Breast epithelium (tissue), 4 donors: ENCODE measurements at regions not wholly inside any gene's neighbourhood (a gene's known extent, or its start where the extent isn't known, plus 50 kb on each side); places are given as distances from the start of the nearest gene placed in this dataset.

Experiments
- DNase-seq, 2 donors: peaks; one replicate each; pipeline ENCODE4 v3.0.0-alpha.2; 2019; ENCODE audit warnings: low spot score in 2 of 2
- H3K27ac ChIP-seq, 2 donors: fragments of 200-600 bp; sonication (generic) in 1 of 2; one replicate each; pipeline ENCODE4 v1.5.1; 2016 to 2019; ENCODE audit warnings: mild to moderate bottlenecking in 1 of 2
- H3K27me3 ChIP-seq, 2 donors: fragments of 200-600 bp; sonication (generic) in 1 of 2; one replicate each; pipeline versions ENCODE4 v1.5.1 to v1.6.0; 2017 to 2019; ENCODE audit warnings: control low read depth in 1 of 2, mild to moderate bottlenecking in 1 of 2
- H3K36me3 ChIP-seq: fragments of 200-600 bp; one replicate; pipeline ENCODE4 v1.5.1; 2019
- H3K4me1 ChIP-seq, 2 donors: fragments of 200-600 bp; sonication (generic); one replicate each; pipeline ENCODE4 v1.5.1; 2016 to 2019; ENCODE audit warnings: control low read depth in 1 of 2
- H3K4me3 ChIP-seq, 3 donors: fragments of 200-600 bp; sonication (generic); 1 replicate in 2 of 3; 2 replicates in 1 of 3; pipeline ENCODE4 v1.5.1; 2016 to 2019; ENCODE audit warnings: mild to moderate bottlenecking in 3 of 3, moderate library complexity in 2 of 3
- H3K9me3 ChIP-seq, 2 donors: fragments of 200-600 bp; sonication (generic) in 1 of 2; one replicate each; pipeline ENCODE4 v1.5.1; 2016 to 2019; ENCODE audit warnings: control low read depth in 1 of 2
- POLR2A ChIP-seq: fragments of 450-650 bp; IDR thresholded peaks from one replicate; pipeline ENCODE4 v1.6.1; 2016; ENCODE audit warnings: antibody characterized with exemption, mild to moderate bottlenecking, moderate library complexity
- POLR2AphosphoS5 ChIP-seq, 3 donors: sonication (generic); formaldehyde crosslinking; IDR thresholded peaks; one replicate each; pipeline ENCODE4 v1.6.1; 2017; ENCODE audit warnings: antibody characterized with exemption in 3 of 3
- intact Hi-C: fragments of 100-400 bp; cut with DNase I; formaldehyde crosslinking; loops from one replicate; pipeline ENCODE4 v1.15.1; 2023; ENCODE audit warnings: low total_unique reads
- TF ChIP-seq, protein P1 (sequence below), 3 donors: fragments of 450-650 bp; IDR thresholded peaks; one replicate each; pipeline ENCODE4 v1.5.1; 2016 to 2017; ENCODE audit warnings: antibody characterized with exemption in 3 of 3, mild to moderate bottlenecking in 3 of 3, moderate library complexity in 3 of 3

DNA sequence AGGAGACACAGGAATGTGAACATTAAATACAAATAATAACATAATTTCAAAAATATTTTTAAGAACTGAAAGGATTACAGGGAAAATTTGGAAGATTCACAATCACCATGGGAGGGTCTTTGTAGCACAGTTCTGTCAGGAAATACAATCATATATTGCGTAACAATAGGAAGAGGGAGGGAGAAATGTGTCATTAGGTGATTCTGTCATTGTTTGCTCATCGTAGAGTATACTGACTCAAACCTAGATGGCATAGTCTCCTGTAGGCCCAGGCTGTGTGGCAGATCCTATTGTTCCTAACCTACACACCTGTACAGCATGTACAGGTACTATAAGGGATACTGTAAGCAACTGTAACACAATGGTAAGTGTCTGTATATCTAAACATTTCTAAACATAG is 330.4 kb downstream of the BRD1 start:
- TF ChIP-seq POLR2AphosphoS5 (IDR thresholded peaks at IDR 0.05) = no peak
- Histone ChIP-seq H3K36me3 (no peaks in the 10 kb centered on the region), H3K9me3 (peaks cover 0 to 7% of the 10 kb centered on the region in 2 donors), H3K27me3 (no peaks in the 10 kb centered on the region), H3K4me3 (no peak overlapping the region), H3K27ac (no peak overlapping the region), H3K4me1 (no peaks in the 10 kb centered on the region)
- intact Hi-C loops = no loop called here
- DNase-seq = no peak

DNA sequence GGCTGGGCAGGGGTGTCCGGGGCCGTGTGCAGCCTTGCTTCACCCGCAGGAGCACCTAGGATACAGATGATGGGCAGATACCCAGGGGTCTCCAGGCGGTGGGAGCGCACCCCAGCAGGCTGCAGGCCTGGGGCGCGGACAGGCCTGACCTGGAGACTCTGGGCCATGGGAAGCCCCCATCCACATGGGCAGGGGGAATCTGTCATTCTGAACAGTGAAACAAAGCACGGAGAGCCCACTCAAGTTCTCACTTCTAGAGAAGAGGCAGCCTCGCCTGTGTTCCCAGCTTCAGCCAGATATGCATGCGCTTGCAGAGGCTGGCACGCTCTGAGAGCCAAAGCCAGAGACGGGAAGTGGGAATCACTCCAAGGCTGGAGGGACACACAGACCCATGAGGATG is 333.1 kb downstream of the BRD1 start:
- TF ChIP-seq POLR2AphosphoS5 (IDR thresholded peaks at IDR 0.05) = no peak
- TF ChIP-seq, protein P1, sequence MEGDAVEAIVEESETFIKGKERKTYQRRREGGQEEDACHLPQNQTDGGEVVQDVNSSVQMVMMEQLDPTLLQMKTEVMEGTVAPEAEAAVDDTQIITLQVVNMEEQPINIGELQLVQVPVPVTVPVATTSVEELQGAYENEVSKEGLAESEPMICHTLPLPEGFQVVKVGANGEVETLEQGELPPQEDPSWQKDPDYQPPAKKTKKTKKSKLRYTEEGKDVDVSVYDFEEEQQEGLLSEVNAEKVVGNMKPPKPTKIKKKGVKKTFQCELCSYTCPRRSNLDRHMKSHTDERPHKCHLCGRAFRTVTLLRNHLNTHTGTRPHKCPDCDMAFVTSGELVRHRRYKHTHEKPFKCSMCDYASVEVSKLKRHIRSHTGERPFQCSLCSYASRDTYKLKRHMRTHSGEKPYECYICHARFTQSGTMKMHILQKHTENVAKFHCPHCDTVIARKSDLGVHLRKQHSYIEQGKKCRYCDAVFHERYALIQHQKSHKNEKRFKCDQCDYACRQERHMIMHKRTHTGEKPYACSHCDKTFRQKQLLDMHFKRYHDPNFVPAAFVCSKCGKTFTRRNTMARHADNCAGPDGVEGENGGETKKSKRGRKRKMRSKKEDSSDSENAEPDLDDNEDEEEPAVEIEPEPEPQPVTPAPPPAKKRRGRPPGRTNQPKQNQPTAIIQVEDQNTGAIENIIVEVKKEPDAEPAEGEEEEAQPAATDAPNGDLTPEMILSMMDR (IDR thresholded peaks at IDR 0.05) = no peak
- TF ChIP-seq POLR2A = no peak
- DNase-seq = no peak
- Histone ChIP-seq H3K4me3 (no peak overlapping the region), H3K9me3 (peaks cover 0 to 7% of the 10 kb centered on the region in 2 donors), H3K4me1 (no peaks in the 10 kb centered on the region), H3K27me3 (peaks cover 0 to 6% of the 10 kb centered on the region in 2 donors), H3K36me3 (no peaks in the 10 kb centered on the region), H3K27ac (no peak overlapping the region)
- intact Hi-C loops = no loop called here

DNA sequence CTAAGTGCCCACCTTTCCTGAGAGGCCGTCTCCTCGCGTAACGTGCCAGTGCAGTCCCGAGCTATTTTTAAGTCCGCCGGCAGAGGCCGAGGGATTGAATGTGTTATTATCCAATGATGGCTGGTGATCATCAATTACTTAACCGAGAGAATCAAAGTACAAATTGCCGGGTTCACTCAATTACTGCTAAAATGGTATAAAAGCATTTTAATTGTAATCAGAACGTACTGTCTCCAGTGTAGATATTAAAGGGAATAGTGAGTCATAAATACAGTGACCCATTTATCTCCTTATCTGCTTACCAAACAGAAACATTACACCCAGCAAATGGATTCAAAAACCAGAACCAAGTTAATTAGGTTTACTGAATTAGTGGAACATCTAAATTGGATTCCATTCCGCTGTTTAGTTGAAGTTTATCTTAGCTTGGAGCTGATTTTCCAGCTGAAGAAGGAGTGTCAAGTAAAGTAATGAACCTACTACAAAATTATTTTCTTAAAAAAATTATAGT is 334.9 kb downstream of the BRD1 start:
- peaks cover 0 to 6% of the 10 kb centered on the region in 2 donors for H3K27me3 ChIP-seq
- H3K36me3 ChIP-seq = no peaks in the 10 kb centered on the region
- H3K4me1 ChIP-seq = no peaks in the 10 kb centered on the region
- TF ChIP-seq, protein P1 (IDR thresholded peaks at IDR 0.05) = no peak
- TF ChIP-seq POLR2AphosphoS5 (IDR thresholded peaks at IDR 0.05) (no peak), POLR2A (no peak)
- H3K27ac ChIP-seq = no peak overlapping the region
- intact Hi-C loops = no loop called here
- H3K4me3 ChIP-seq = no peak overlapping the region
- peaks cover 0 to 6% of the 10 kb centered on the region in 2 donors for H3K9me3 ChIP-seq
- DNase-seq = no peak

DNA sequence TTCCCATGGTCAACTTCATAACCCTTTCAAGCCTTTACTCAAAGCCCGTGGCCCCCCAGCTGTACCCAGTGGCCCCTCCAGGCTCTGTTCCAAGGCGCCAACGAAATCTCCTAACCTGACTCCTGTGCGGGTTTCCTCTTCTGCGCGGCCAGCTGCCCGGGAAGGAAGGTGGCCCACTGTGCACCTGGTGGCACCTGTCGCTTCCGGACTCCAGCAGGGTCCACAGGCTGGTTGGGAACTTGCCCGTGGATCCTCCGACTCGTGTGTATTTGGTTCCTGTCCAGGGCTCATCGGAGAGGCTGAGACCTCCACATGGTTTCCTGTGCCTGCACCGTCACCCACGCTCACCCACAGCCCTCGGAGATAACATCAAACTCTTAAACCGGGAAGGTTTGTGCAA is 335.4 kb downstream of the BRD1 start:
- no peak for DNase-seq
- H3K4me1 ChIP-seq = no peaks in the 10 kb centered on the region
- no peak overlapping the region for H3K4me3 ChIP-seq
- H3K27ac ChIP-seq = no peak overlapping the region
- peaks cover 0 to 6% of the 10 kb centered on the region in 2 donors for H3K27me3 ChIP-seq
- intact Hi-C loops = no loop called here
- peaks cover 0 to 2% of the 10 kb centered on the region in 2 donors for H3K9me3 ChIP-seq
- no peaks in the 10 kb centered on the region for H3K36me3 ChIP-seq
- TF ChIP-seq POLR2AphosphoS5 (IDR thresholded peaks at IDR 0.05) (no peak), POLR2A (no peak)
- TF ChIP-seq, protein P1 (IDR thresholded peaks at IDR 0.05) = no peak

DNA sequence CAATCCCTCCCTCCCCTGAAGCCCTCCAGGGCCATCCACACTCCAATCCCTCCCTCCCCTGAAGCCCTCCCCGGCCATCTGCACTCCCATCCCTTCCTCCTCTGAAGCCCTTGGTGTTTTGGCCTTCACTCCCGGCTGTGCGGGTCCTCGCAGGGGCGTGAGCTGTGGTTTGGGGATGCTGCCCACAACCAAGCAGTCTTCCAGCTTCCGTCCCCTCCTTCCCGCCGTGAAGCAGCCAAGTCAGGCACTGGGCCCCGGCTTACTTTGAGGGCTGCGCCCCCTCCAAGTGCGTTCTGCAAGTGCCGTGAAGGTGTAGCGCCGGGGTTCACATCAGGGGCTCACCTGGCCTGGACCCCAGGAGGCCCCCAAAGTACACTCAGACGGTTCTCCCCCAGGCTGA is 335.9 kb downstream of the BRD1 start:
- no peak overlapping the region for H3K4me3 ChIP-seq
- no peaks in the 10 kb centered on the region for H3K9me3 ChIP-seq
- intact Hi-C loops = no loop called here
- no peaks in the 10 kb centered on the region for H3K36me3 ChIP-seq
- peaks cover 0 to 6% of the 10 kb centered on the region in 2 donors for H3K27me3 ChIP-seq
- H3K4me1 ChIP-seq = no peaks in the 10 kb centered on the region
- no peak overlapping the region for H3K27ac ChIP-seq
- TF ChIP-seq POLR2AphosphoS5 (IDR thresholded peaks at IDR 0.05) = no peak
- TF ChIP-seq, protein P1 (IDR thresholded peaks at IDR 0.05) = no peak
- no peak for TF ChIP-seq POLR2A
- DNase-seq = no peak

DNA sequence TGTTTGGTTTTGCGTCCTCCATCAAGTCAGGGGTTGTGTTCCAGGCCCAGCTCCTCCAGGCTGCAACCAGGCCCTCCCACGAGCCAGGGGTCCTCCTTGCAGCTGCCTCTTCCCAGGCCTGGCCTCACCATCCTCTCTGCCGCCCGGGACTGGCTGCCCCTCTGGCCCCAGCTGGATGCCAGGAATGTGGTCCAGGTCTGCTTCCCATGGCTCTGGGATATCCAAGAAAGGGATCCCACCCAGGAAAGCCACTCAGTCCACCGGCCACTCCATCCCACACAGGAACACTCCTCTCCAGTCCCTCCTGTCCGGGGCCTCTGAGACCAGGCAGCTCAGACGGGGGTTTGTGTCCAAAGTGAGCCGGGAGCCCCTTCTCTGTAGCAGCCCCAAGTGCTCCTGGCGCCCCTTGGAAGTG is 336.4 kb downstream of the BRD1 start:
- Histone ChIP-seq H3K27ac (no peak overlapping the region), H3K36me3 (no peaks in the 10 kb centered on the region), H3K4me1 (no peaks in the 10 kb centered on the region), H3K27me3 (peaks cover 0 to 6% of the 10 kb centered on the region in 2 donors), H3K4me3 (no peak overlapping the region), H3K9me3 (no peaks in the 10 kb centered on the region)
- intact Hi-C loops = no loop called here
- DNase-seq = no peak
- TF ChIP-seq POLR2AphosphoS5 (IDR thresholded peaks at IDR 0.05) = no peak
- TF ChIP-seq POLR2A = no peak
- TF ChIP-seq, protein P1 (IDR thresholded peaks at IDR 0.05) = no peak
